B cell (primary cell): ENCODE measurements at regions not wholly inside any gene's neighbourhood (a gene's known extent, or its start where the extent isn't known, plus 50 kb on each side); places are given as distances from the start of the nearest gene placed in this dataset.

ENCODE experiments used
- EZH2 ChIP-seq: IDR thresholded peaks from 2 replicates; pipeline ENCODE4 v1.6.1; 2012; ENCODE audit warnings: borderline replicate concordance, low read depth, mild to moderate bottlenecking, moderate library complexity, low read length; ENCODE audit not compliant: insufficient read depth, poor library complexity, severe bottlenecking
- TF ChIP-seq, protein P1 (sequence below): fragments of 200-600 bp; IDR thresholded peaks from one replicate; pipeline ENCODE4 v1.8.0; 2022; ENCODE audit warnings: antibody characterized with exemption, mild to moderate bottlenecking

DNA sequence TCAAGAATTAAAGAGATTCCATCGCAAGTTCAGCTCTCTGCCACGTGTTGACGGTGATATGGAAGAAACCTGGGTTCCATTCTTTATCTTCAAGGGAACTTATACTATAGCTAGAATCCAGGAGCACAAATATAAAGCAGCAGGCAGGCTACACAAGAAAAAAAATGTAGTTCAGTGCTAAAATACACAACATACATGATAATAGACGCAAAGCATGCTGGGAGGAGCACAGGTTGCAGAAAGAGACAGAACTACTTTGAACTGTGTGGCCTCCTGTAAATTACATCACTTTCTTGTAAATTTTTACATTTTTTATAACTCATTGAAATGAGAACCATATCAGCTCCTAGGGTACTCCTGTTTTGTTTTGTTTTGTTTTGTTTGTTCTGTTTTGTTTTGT is 53.8 kb upstream of the RBM24 start:
- TF ChIP-seq, protein P1, sequence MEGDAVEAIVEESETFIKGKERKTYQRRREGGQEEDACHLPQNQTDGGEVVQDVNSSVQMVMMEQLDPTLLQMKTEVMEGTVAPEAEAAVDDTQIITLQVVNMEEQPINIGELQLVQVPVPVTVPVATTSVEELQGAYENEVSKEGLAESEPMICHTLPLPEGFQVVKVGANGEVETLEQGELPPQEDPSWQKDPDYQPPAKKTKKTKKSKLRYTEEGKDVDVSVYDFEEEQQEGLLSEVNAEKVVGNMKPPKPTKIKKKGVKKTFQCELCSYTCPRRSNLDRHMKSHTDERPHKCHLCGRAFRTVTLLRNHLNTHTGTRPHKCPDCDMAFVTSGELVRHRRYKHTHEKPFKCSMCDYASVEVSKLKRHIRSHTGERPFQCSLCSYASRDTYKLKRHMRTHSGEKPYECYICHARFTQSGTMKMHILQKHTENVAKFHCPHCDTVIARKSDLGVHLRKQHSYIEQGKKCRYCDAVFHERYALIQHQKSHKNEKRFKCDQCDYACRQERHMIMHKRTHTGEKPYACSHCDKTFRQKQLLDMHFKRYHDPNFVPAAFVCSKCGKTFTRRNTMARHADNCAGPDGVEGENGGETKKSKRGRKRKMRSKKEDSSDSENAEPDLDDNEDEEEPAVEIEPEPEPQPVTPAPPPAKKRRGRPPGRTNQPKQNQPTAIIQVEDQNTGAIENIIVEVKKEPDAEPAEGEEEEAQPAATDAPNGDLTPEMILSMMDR = no peak
- TF ChIP-seq EZH2 = no peak
